ENCODE measurements at regions not wholly inside any gene's neighbourhood (a gene's known extent, or its start where the extent isn't known, plus 50 kb on each side); places are given as distances from the start of the nearest gene placed in this dataset.

DNA sequence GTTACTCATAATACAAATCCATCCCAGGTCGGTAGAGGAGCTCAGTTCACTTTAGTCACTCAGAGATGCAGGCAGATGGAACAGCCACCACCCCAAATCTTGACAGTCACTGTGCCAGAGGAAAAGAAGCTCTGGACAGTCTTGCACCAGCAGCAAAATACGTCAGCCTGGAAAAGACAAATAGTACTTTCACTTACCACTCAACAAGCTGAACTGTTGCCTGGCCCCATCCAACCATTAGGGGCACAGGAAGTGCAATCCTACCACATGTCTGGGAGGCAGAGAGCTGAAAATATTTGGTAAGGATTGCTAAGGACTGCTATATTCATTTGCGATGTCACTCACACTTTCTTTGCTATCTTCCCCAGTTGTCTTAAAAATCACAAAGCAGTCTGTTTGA, 239.1 kb upstream of the TOX3 start:
- TF ChIP-seq CTCF (conservative IDR thresholded peaks at IDR 0.05; ENCODE audit: low read depth, low read length) (no peak), EZH2phosphoT487 (IDR thresholded peaks at IDR 0.05; ENCODE audit: borderline replicate concordance, low read length) (no peak), EZH2 (IDR thresholded peaks at IDR 0.05; ENCODE audit: low read length, unreplicated experiment) (no peak)

Data from PC-3 (cell line).